Astrocyte of the cerebellum (primary cell): ENCODE measurements at regions not wholly inside any gene's neighbourhood (a gene's known extent, or its start where the extent isn't known, plus 50 kb on each side); places are given as distances from the start of the nearest gene placed in this dataset.

ENCODE experiments used
- DNase-seq: peaks from one replicate; pipeline ENCODE4 v3.0.0-alpha.2; 2011; ENCODE audit warnings: low read depth
- H3K4me3 ChIP-seq: 2 replicates; pipeline ENCODE4 v1.5.1; 2011; ENCODE audit warnings: mild to moderate bottlenecking, low read depth, low read length, moderate library complexity
- CTCF ChIP-seq: IDR thresholded peaks from 2 replicates; pipeline ENCODE4 v1.5.1; 2012; ENCODE audit warnings: low read length, low read depth, moderate library complexity, mild to moderate bottlenecking; ENCODE audit errors: missing control alignments
- in situ Hi-C: cut with HindIII; loops from 2 replicates; pipeline ENCODE4 v1.10.0; 2017; ENCODE audit warnings: low sequenced_read_pairs

GRCh38 chr6:87950614-87951013, 97.0 kb upstream of the SPACA1 start:
- H3K4me3 ChIP-seq, result no peak overlapping the region
- in situ Hi-C loops, result no loop called here
- no peak for TF ChIP-seq CTCF
- DNase-seq, result no peak

- no peak for TF ChIP-seq CTCF
- DNase-seq, result no peak
- in situ Hi-C loops, result no loop called here
- no peak overlapping the region for H3K4me3 ChIP-seq
Observed at GRCh38 chr6:87949194-87949593, 98.4 kb upstream of the SPACA1 start.

- DNase-seq, result no peak
- in situ Hi-C loops, result no loop called here
- no peak overlapping the region for H3K4me3 ChIP-seq
- TF ChIP-seq CTCF, result no peak
Observed at GRCh38 chr6:87946669-87947068, 101.0 kb upstream of the SPACA1 start.

- TF ChIP-seq CTCF, result no peak
- in situ Hi-C loops, result no loop called here
- no peak for DNase-seq
Observed at GRCh38 chr6:87945966-87946365, 101.7 kb upstream of the SPACA1 start.

GRCh38 chr6:87945181-87945580, 102.5 kb upstream of the SPACA1 start:
- no peak for TF ChIP-seq CTCF
- DNase-seq, result no peak
- no peak overlapping the region for H3K4me3 ChIP-seq
- in situ Hi-C loops, result no loop called here

More at GRCh38 chr6:87945966-87946365, 101.7 kb upstream of the SPACA1 start:
- no peak overlapping the region for H3K4me3 ChIP-seq

GRCh38 chr6:87944541-87944954, 103.1 kb upstream of the SPACA1 start:
- in situ Hi-C loops, result no loop called here
- TF ChIP-seq CTCF, result peak; percentile 18
- DNase-seq, result peak; percentile 12
- H3K4me3 ChIP-seq, result no peak overlapping the region

GRCh38 chr6:87943191-87943590, 104.5 kb upstream of the SPACA1 start:
- TF ChIP-seq CTCF, result no peak
- H3K4me3 ChIP-seq, result no peak overlapping the region
- no peak for DNase-seq
- in situ Hi-C loops, result no loop called here
